ENCODE measurements at regions not wholly inside any gene's neighbourhood (a gene's known extent, or its start where the extent isn't known, plus 50 kb on each side); places are given as distances from the start of the nearest gene placed in this dataset.
"Not testable (repeated sequence)": the region's sequence is repeated elsewhere in the genome, so short reads cannot be mapped to it uniquely, and the experiment has no call there.

GRCh38 chr2:109722640-109723039 lies 71.5 kb upstream of the RGPD5 start:
- not testable (repeated sequence) for TF ChIP-seq CTCF (IDR thresholded peaks at IDR 0.05); POLR2A (IDR thresholded peaks at IDR 0.05); POLR2AphosphoS5 (IDR thresholded peaks at IDR 0.05; ENCODE audit: insufficient read depth in 1 of 2, low read depth in 1 of 2)

Data from vagina (tissue), 2 donors.